ENCODE measurements at regions not wholly inside any gene's neighbourhood (a gene's known extent, or its start where the extent isn't known, plus 50 kb on each side); places are given as distances from the start of the nearest gene placed in this dataset.

- Histone ChIP-seq H3K9me3 (ENCODE audit: control insufficient read depth, low read depth, low read length) (no peaks in the 10 kb centered on the region), H2BK5ac (ENCODE audit: insufficient read length, low read length) (no peak overlapping the region), H3K14ac (ENCODE audit: insufficient read depth, low read length) (no peak overlapping the region), H2AFZ (ENCODE audit: low read length) (no peak overlapping the region), H2BK12ac (ENCODE audit: insufficient read length, low read depth, low read length) (no peak overlapping the region), H4K5ac (ENCODE audit: insufficient read length, low read depth, low read length) (no peak overlapping the region), H3K4ac (ENCODE audit: low read depth, low read length) (no peak overlapping the region), H2AK5ac (ENCODE audit: insufficient read length, low read length) (no peak overlapping the region), H3K18ac (ENCODE audit: insufficient read length, low read depth, low read length) (no peak overlapping the region), H2BK20ac (ENCODE audit: low read depth, low read length, poor library complexity, severe bottlenecking) (no peak overlapping the region), H3K27ac (ENCODE audit: insufficient read length, low read depth, low read length) (no peak overlapping the region), H3K79me2 (ENCODE audit: insufficient read depth, low read length) (no peaks in the 10 kb centered on the region), H3T11ph (ENCODE audit: low read length) (no peak overlapping the region), H3K79me1 (ENCODE audit: insufficient read depth, low read depth, low read length, poor library complexity, severe bottlenecking) (no peaks in the 10 kb centered on the region), H4K91ac (ENCODE audit: insufficient read length, low read depth, low read length) (no peak overlapping the region), H3K23me2 (ENCODE audit: insufficient read length, low read depth, low read length, poor library complexity, severe bottlenecking) (no peaks in the 10 kb centered on the region), H2BK15ac (ENCODE audit: low read depth, low read length) (no peak overlapping the region), H3K27me3 (ENCODE audit: insufficient read depth, low read length) (no peaks in the 10 kb centered on the region), H3K4me2 (ENCODE audit: insufficient read depth, insufficient read length, low read length) (no peak overlapping the region), H3K4me1 (ENCODE audit: insufficient read depth, low read length) (peaks cover 22% of the 10 kb centered on the region), H3K9ac (ENCODE audit: extremely low read depth, insufficient read length, low read length) (no peak overlapping the region), H4K8ac (replicated peaks; ENCODE audit: insufficient read length, low read depth, low read length) (no peak overlapping the region), H3K23ac (ENCODE audit: insufficient read length, low read depth, low read length) (no peak overlapping the region), H4K20me1 (ENCODE audit: control insufficient read depth, insufficient read depth, insufficient read length) (no peaks in the 10 kb centered on the region), H3K56ac (ENCODE audit: insufficient read length, low read depth, low read length) (no peak overlapping the region), H2BK120ac (ENCODE audit: low read depth, low read length, poor library complexity, severe bottlenecking) (no peak overlapping the region)
- peaks cover 66 to 78% of the 10 kb centered on the region in 2 experiments for H3K4me1 Mint-ChIP-seq
- peaks cover 1 to 21% (median 12%) of the 10 kb centered on the region in 3 experiments; a peak in 6 of 7 replicates for H3K36me3 Mint-ChIP-seq (ENCODE audit: insufficient read depth in 1 of 3, low read depth in 3 of 3)
- H3K27ac Mint-ChIP-seq: peak overlapping the region; percentile 35 to 97 (median 95); a peak in 5 of 7 replicates
- no peak for TF ChIP-seq CTCF (conservative IDR thresholded peaks at IDR 0.05)
- no peaks in the 10 kb centered on the region for H3K27me3 Mint-ChIP-seq (ENCODE audit: low read depth)
- no CpG with 5 or more reads among the region's 3 CpGs for WGBS (ENCODE audit: extremely low coverage, insufficient read length, low lambda C conversion rate)
- no peak overlapping the region for H3K4me3 Mint-ChIP-seq
- DNase-seq: no peak
- peaks cover 14 to 16% of the 10 kb centered on the region in 2 experiments; a peak in 4 of 5 replicates for H3K9me3 Mint-ChIP-seq
Measured at GRCh38 chr18:27713738-27714095, 463.2 kb downstream of the CDH2 start.
